Panc1 (cell line): ENCODE measurements at regions not wholly inside any gene's neighbourhood (a gene's known extent, or its start where the extent isn't known, plus 50 kb on each side); places are given as distances from the start of the nearest gene placed in this dataset.

Experiments
- CTCF ChIP-seq: fragments of 450-650 bp; IDR thresholded peaks from 2 replicates; pipeline ENCODE4 v1.5.1; 2017; ENCODE audit warnings: mild to moderate bottlenecking
- REST ChIP-seq, 2 experiments: IDR thresholded peaks; 2 replicates each; pipeline ENCODE4 v1.6.1; 2011 to 2012; ENCODE audit warnings: low read depth in 2 of 2, control low read depth in 1 of 2, low read length in 1 of 2, mild to moderate bottlenecking in 1 of 2, moderate library complexity in 1 of 2; ENCODE audit not compliant: insufficient read depth in 1 of 2

GRCh38 chr14:65819569-65819968 lies 407.0 kb downstream of the FUT8 start:
- TF ChIP-seq CTCF: no peak
- no peak for TF ChIP-seq REST (IDR thresholded peaks at IDR 0.05; ENCODE audit: insufficient read depth in 1 of 2, low read depth in 2 of 2, low read length in 1 of 2)
